GM23338 (cell line): ENCODE measurements at regions not wholly inside any gene's neighbourhood (a gene's known extent, or its start where the extent isn't known, plus 50 kb on each side); places are given as distances from the start of the nearest gene placed in this dataset.

ENCODE experiments used
- ATAC-seq: fragments of 200-7000 bp; cut with Tn5 transposase; 3 replicates; pipeline ENCODE4 v1.9.1; 2020
- DNase-seq: peaks from one replicate; pipeline ENCODE4 v3.0.0-alpha.2; 2015; ENCODE audit warnings: low spot score
- H2AFZ ChIP-seq: fragments of 200-600 bp; sonication (generic); 2 replicates; pipeline ENCODE4 v1.8.0; 2016; ENCODE audit warnings: antibody characterized with exemption, mild to moderate bottlenecking, moderate library complexity
- H3F3A ChIP-seq: fragments of 200-600 bp; sonication (generic); replicated peaks from 2 replicates; pipeline ENCODE4 v1.8.0; 2017; ENCODE audit warnings: antibody characterized with exemption, mixed run types, low read depth
- H3K27ac ChIP-seq: fragments of 200-600 bp; sonication (generic); 2 replicates; pipeline ENCODE4 v1.6.1; 2016; ENCODE audit warnings: low read depth
- H3K27me3 ChIP-seq: fragments of 200-600 bp; sonication (generic); 2 replicates; pipeline ENCODE4 v1.8.0; 2016; ENCODE audit warnings: mild to moderate bottlenecking, mixed run types, moderate library complexity; ENCODE audit not compliant: insufficient read depth
- H3K36me3 ChIP-seq: fragments of 200-600 bp; sonication (generic); 2 replicates; pipeline ENCODE4 v1.8.0; 2016; ENCODE audit warnings: mild to moderate bottlenecking; ENCODE audit not compliant: insufficient read depth
- H3K4me1 ChIP-seq: fragments of 200-600 bp; sonication (generic); 2 replicates; pipeline ENCODE4 v1.8.0; 2016; ENCODE audit warnings: mild to moderate bottlenecking, moderate library complexity; ENCODE audit not compliant: insufficient read depth
- H3K4me2 ChIP-seq: fragments of 200-600 bp; sonication (generic); 2 replicates; pipeline ENCODE4 v1.7.1; 2017; ENCODE audit warnings: mixed run types
- H3K4me3 ChIP-seq: fragments of 200-600 bp; sonication (generic); 2 replicates; pipeline ENCODE4 v1.6.1; 2016; ENCODE audit warnings: mixed run types
- H3K79me2 ChIP-seq: fragments of 200-600 bp; sonication (generic); replicated peaks from 2 replicates; pipeline ENCODE4 v1.8.0; 2017; ENCODE audit warnings: mild to moderate bottlenecking; ENCODE audit not compliant: insufficient read depth
- H3K9me2 ChIP-seq: fragments of 200-600 bp; sonication (generic); 2 replicates; pipeline ENCODE4 v1.8.0; 2017; ENCODE audit not compliant: insufficient read depth
- H4K20me1 ChIP-seq: fragments of 200-600 bp; sonication (generic); replicated peaks from 2 replicates; pipeline ENCODE4 v1.8.0; 2017; ENCODE audit warnings: mild to moderate bottlenecking; ENCODE audit not compliant: insufficient read depth
- H3K27ac Mint-ChIP-seq: 2 replicates; pipeline ENCODE4 v1.8.0; 2020; ENCODE audit warnings: inconsistent platforms, mild to moderate bottlenecking, moderate library complexity, mixed read lengths
- H3K27me3 Mint-ChIP-seq: 3 replicates; pipeline ENCODE4 v1.8.0; 2022; ENCODE audit warnings: low read depth, mild to moderate bottlenecking, moderate library complexity, mixed read lengths, inconsistent platforms; ENCODE audit not compliant: insufficient read depth, poor library complexity
- H3K36me3 Mint-ChIP-seq: 3 replicates; pipeline ENCODE4 v1.8.0; 2021; ENCODE audit warnings: low read depth, mild to moderate bottlenecking, inconsistent platforms, moderate library complexity, mixed read lengths
- H3K4me1 Mint-ChIP-seq: 3 replicates; pipeline ENCODE4 v1.8.0; 2020; ENCODE audit warnings: mild to moderate bottlenecking, inconsistent platforms, mixed read lengths
- H3K4me3 Mint-ChIP-seq: 3 replicates; pipeline ENCODE4 v1.8.0; 2021; ENCODE audit warnings: moderate library complexity, mild to moderate bottlenecking, inconsistent platforms, mixed read lengths
- H3K9me3 Mint-ChIP-seq: 3 replicates; pipeline ENCODE4 v1.8.0; 2020; ENCODE audit warnings: moderate library complexity, mild to moderate bottlenecking, inconsistent platforms, mixed read lengths
- CREB1 ChIP-seq: fragments of 250-450 bp; sonication (Bioruptor Pico); IDR thresholded peaks from 2 replicates; pipeline ENCODE4 v1.5.0; 2020; ENCODE audit warnings: low read depth, mild to moderate bottlenecking, moderate library complexity
- EZH2 ChIP-seq: fragments of 200-600 bp; sonication (generic); IDR thresholded peaks from one replicate; pipeline ENCODE4 v1.8.0; 2017; ENCODE audit warnings: antibody characterized with exemption, mild to moderate bottlenecking, low read depth; ENCODE audit not compliant: unreplicated experiment
- EZH2phosphoT487 ChIP-seq: fragments of 200-600 bp; sonication (generic); IDR thresholded peaks from one replicate; pipeline ENCODE4 v1.8.1; 2018; ENCODE audit warnings: antibody characterized with exemption; ENCODE audit not compliant: unreplicated experiment
- JUNB ChIP-seq: IDR thresholded peaks from one replicate; pipeline ENCODE4 v1.6.1; 2016; ENCODE audit warnings: antibody characterized with exemption; ENCODE audit not compliant: unreplicated experiment
- STAT1 ChIP-seq: IDR thresholded peaks from one replicate; pipeline ENCODE4 v1.6.1; 2016; ENCODE audit warnings: antibody characterized with exemption; ENCODE audit not compliant: unreplicated experiment
- ZNF114 ChIP-seq: fragments of 250-450 bp; sonication (Bioruptor Pico); IDR thresholded peaks from 2 replicates; pipeline ENCODE4 v1.5.0; 2020; ENCODE audit warnings: mild to moderate bottlenecking, moderate library complexity
- ZNF331 ChIP-seq: fragments of 250-450 bp; sonication (Bioruptor Pico); IDR thresholded peaks from 2 replicates; pipeline ENCODE4 v1.5.0; 2020; ENCODE audit warnings: low read depth, mild to moderate bottlenecking, moderate library complexity
- TF ChIP-seq, protein P1 (sequence below), 2 experiments: fragments of 200-600 bp in 1 of 2; sonication (generic) in 1 of 2; conservative IDR thresholded peaks; 2 replicates each; pipeline versions ENCODE4 v1.5.1 to v1.6.1; 2016 to 2017; ENCODE audit warnings: antibody characterized with exemption in 2 of 2, low read depth in 2 of 2, mild to moderate bottlenecking in 2 of 2, moderate library complexity in 1 of 2
- TF ChIP-seq, protein P2 (sequence below): fragments of 250-450 bp; sonication (Bioruptor Pico); IDR thresholded peaks from 2 replicates; pipeline ENCODE4 v1.5.0; 2020; ENCODE audit warnings: mild to moderate bottlenecking, moderate library complexity
- TF ChIP-seq, protein P3 (sequence below): IDR thresholded peaks from one replicate; pipeline ENCODE4 v1.6.1; 2018; ENCODE audit warnings: antibody characterized with exemption; ENCODE audit not compliant: unreplicated experiment

DNA sequence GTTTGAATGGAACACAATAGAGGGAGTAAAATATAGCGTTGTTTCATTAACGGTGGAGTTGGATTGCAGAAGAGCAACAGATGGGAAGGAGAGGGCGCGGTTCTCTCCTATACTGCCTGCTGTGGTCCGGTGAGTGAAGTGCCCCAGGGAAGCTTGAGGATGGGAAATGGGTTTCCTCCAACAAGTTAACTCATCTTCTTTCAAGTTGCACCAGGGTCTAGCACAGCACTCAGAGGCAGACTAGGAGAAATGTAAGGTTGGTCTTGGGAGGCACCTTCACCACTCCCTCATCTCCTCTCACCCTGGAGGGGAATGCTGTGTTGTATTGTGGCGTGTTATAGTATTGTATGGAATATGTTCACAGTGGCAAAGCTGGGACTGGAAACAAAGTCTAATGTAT is 96.9 kb upstream of the SLC24A3 start (continued):
- TF ChIP-seq, protein P1, sequence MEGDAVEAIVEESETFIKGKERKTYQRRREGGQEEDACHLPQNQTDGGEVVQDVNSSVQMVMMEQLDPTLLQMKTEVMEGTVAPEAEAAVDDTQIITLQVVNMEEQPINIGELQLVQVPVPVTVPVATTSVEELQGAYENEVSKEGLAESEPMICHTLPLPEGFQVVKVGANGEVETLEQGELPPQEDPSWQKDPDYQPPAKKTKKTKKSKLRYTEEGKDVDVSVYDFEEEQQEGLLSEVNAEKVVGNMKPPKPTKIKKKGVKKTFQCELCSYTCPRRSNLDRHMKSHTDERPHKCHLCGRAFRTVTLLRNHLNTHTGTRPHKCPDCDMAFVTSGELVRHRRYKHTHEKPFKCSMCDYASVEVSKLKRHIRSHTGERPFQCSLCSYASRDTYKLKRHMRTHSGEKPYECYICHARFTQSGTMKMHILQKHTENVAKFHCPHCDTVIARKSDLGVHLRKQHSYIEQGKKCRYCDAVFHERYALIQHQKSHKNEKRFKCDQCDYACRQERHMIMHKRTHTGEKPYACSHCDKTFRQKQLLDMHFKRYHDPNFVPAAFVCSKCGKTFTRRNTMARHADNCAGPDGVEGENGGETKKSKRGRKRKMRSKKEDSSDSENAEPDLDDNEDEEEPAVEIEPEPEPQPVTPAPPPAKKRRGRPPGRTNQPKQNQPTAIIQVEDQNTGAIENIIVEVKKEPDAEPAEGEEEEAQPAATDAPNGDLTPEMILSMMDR (conservative IDR thresholded peaks at IDR 0.05; ENCODE audit: low read depth in 2 of 2), result no peak
- TF ChIP-seq JUNB, result no peak
- TF ChIP-seq CREB1 (CRISPR knock-in tag), result no peak
- TF ChIP-seq, protein P2, sequence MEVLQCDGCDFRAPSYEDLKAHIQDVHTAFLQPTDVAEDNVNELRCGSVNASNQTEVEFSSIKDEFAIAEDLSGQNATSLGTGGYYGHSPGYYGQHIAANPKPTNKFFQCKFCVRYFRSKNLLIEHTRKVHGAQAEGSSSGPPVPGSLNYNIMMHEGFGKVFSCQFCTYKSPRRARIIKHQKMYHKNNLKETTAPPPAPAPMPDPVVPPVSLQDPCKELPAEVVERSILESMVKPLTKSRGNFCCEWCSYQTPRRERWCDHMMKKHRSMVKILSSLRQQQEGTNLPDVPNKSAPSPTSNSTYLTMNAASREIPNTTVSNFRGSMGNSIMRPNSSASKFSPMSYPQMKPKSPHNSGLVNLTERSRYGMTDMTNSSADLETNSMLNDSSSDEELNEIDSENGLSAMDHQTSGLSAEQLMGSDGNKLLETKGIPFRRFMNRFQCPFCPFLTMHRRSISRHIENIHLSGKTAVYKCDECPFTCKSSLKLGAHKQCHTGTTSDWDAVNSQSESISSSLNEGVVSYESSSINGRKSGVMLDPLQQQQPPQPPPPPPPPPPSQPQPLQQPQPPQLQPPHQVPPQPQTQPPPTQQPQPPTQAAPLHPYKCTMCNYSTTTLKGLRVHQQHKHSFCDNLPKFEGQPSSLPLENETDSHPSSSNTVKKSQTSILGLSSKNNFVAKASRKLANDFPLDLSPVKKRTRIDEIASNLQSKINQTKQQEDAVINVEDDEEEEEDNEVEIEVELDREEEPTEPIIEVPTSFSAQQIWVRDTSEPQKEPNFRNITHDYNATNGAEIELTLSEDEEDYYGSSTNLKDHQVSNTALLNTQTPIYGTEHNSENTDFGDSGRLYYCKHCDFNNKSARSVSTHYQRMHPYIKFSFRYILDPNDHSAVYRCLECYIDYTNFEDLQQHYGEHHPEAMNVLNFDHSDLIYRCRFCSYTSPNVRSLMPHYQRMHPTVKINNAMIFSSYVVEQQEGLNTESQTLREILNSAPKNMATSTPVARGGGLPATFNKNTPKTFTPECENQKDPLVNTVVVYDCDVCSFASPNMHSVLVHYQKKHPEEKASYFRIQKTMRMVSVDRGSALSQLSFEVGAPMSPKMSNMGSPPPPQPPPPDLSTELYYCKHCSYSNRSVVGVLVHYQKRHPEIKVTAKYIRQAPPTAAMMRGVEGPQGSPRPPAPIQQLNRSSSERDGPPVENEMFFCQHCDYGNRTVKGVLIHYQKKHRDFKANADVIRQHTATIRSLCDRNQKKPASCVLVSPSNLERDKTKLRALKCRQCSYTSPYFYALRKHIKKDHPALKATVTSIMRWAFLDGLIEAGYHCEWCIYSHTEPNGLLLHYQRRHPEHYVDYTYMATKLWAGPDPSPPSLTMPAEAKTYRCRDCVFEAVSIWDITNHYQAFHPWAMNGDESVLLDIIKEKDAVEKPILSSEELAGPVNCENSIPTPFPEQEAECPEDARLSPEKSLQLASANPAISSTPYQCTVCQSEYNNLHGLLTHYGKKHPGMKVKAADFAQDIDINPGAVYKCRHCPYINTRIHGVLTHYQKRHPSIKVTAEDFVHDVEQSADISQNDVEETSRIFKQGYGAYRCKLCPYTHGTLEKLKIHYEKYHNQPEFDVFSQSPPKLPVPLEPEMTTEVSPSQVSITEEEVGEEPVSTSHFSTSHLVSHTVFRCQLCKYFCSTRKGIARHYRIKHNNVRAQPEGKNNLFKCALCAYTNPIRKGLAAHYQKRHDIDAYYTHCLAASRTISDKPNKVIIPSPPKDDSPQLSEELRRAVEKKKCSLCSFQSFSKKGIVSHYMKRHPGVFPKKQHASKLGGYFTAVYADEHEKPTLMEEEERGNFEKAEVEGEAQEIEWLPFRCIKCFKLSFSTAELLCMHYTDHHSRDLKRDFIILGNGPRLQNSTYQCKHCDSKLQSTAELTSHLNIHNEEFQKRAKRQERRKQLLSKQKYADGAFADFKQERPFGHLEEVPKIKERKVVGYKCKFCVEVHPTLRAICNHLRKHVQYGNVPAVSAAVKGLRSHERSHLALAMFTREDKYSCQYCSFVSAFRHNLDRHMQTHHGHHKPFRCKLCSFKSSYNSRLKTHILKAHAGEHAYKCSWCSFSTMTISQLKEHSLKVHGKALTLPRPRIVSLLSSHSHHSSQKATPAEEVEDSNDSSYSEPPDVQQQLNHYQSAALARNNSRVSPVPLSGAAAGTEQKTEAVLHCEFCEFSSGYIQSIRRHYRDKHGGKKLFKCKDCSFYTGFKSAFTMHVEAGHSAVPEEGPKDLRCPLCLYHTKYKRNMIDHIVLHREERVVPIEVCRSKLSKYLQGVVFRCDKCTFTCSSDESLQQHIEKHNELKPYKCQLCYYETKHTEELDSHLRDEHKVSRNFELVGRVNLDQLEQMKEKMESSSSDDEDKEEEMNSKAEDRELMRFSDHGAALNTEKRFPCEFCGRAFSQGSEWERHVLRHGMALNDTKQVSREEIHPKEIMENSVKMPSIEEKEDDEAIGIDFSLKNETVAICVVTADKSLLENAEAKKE (CRISPR knock-in tag), result no peak
- no peak for TF ChIP-seq STAT1
- no peak for TF ChIP-seq ZNF331 (CRISPR knock-in tag)

DNA sequence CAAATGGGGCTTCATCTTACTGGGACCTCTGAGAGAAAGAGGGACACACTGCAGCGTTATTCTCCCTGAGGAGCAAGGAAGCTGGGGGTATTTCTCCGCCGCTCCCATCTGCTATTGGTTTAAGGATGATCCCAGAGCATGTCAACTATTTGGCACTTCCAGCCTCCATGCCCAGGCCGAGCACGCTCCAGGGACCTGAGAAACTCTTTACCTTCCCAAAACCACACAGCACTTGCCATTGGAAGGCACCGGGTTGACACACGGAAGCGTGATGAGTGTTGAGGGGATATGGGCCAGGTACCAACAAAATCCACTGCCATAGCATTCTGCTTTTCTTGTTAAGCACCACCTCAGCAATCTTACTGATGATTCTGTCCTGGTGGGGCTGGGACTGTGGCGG is 92.4 kb upstream of the SLC24A3 start:
- H4K20me1 ChIP-seq, result no peaks in the 10 kb centered on the region
- no peak overlapping the region for H3K27ac ChIP-seq
- H3F3A ChIP-seq, result no peaks in the 10 kb centered on the region
- no peaks in the 10 kb centered on the region for H3K36me3 ChIP-seq
- peaks cover 9% of the 10 kb centered on the region; the same call in 1 of the 2 replicates for H3K9me2 ChIP-seq
- DNase-seq (no peak), ATAC-seq (no peak)
- Mint-ChIP-seq H3K4me3 (no peak overlapping the region), H3K27ac (no peak overlapping the region), H3K36me3 (no peaks in the 10 kb centered on the region), H3K4me1 (no peaks in the 10 kb centered on the region), H3K27me3 (no peaks in the 10 kb centered on the region), H3K9me3 (no peaks in the 10 kb centered on the region; the same call in 2 of the 3 replicates)
- no peaks in the 10 kb centered on the region for H3K79me2 ChIP-seq
- H3K4me1 ChIP-seq, result no peaks in the 10 kb centered on the region
- H3K4me2 ChIP-seq, result no peak overlapping the region
- no peak for TF ChIP-seq ZNF331 (CRISPR knock-in tag)
- no peak for TF ChIP-seq JUNB
- TF ChIP-seq, protein P3, sequence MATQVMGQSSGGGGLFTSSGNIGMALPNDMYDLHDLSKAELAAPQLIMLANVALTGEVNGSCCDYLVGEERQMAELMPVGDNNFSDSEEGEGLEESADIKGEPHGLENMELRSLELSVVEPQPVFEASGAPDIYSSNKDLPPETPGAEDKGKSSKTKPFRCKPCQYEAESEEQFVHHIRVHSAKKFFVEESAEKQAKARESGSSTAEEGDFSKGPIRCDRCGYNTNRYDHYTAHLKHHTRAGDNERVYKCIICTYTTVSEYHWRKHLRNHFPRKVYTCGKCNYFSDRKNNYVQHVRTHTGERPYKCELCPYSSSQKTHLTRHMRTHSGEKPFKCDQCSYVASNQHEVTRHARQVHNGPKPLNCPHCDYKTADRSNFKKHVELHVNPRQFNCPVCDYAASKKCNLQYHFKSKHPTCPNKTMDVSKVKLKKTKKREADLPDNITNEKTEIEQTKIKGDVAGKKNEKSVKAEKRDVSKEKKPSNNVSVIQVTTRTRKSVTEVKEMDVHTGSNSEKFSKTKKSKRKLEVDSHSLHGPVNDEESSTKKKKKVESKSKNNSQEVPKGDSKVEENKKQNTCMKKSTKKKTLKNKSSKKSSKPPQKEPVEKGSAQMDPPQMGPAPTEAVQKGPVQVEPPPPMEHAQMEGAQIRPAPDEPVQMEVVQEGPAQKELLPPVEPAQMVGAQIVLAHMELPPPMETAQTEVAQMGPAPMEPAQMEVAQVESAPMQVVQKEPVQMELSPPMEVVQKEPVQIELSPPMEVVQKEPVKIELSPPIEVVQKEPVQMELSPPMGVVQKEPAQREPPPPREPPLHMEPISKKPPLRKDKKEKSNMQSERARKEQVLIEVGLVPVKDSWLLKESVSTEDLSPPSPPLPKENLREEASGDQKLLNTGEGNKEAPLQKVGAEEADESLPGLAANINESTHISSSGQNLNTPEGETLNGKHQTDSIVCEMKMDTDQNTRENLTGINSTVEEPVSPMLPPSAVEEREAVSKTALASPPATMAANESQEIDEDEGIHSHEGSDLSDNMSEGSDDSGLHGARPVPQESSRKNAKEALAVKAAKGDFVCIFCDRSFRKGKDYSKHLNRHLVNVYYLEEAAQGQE, result no peak
- no peak for TF ChIP-seq ZNF114 (CRISPR knock-in tag)
- TF ChIP-seq EZH2phosphoT487, result no peak
- TF ChIP-seq, protein P1 (conservative IDR thresholded peaks at IDR 0.05; ENCODE audit: low read depth in 2 of 2), result no peak
- TF ChIP-seq EZH2, result no peak
- H2AFZ ChIP-seq, result no peak overlapping the region
- no peaks in the 10 kb centered on the region for H3K27me3 ChIP-seq
- H3K4me3 ChIP-seq, result no peak overlapping the region
